Uterus (tissue), 2 donors: ENCODE measurements at regions not wholly inside any gene's neighbourhood (a gene's known extent, or its start where the extent isn't known, plus 50 kb on each side); places are given as distances from the start of the nearest gene placed in this dataset.

Experiments used
- POLR2A ChIP-seq, 2 donors: fragments of 450-650 bp; IDR thresholded peaks; one replicate each; pipeline ENCODE4 v1.6.1; 2016; ENCODE audit warnings: antibody characterized with exemption in 2 of 2, mild to moderate bottlenecking in 1 of 2, moderate library complexity in 1 of 2
- TF ChIP-seq, protein P1 (sequence below), 4 experiments: fragments of 200-600 bp in 2 of 4; fragments of 450-650 bp in 2 of 4; sonication (generic) in 2 of 4; IDR thresholded peaks; one replicate each; pipeline ENCODE4 v1.5.1; 2016 to 2019; ENCODE audit warnings: antibody characterized with exemption in 4 of 4, mild to moderate bottlenecking in 2 of 4, moderate library complexity in 1 of 4

- TF ChIP-seq POLR2A (IDR thresholded peaks at IDR 0.05), result no peak
- TF ChIP-seq, protein P1, sequence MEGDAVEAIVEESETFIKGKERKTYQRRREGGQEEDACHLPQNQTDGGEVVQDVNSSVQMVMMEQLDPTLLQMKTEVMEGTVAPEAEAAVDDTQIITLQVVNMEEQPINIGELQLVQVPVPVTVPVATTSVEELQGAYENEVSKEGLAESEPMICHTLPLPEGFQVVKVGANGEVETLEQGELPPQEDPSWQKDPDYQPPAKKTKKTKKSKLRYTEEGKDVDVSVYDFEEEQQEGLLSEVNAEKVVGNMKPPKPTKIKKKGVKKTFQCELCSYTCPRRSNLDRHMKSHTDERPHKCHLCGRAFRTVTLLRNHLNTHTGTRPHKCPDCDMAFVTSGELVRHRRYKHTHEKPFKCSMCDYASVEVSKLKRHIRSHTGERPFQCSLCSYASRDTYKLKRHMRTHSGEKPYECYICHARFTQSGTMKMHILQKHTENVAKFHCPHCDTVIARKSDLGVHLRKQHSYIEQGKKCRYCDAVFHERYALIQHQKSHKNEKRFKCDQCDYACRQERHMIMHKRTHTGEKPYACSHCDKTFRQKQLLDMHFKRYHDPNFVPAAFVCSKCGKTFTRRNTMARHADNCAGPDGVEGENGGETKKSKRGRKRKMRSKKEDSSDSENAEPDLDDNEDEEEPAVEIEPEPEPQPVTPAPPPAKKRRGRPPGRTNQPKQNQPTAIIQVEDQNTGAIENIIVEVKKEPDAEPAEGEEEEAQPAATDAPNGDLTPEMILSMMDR (IDR thresholded peaks at IDR 0.05), result no peak
These were observed 718.6 kb downstream of the QKI start for GRCh38 chr6:164133095-164133494.
